Activated T-helper 2 cell treated with anti-CD3 and anti-CD28 coated beads, Interferon-gamma antibody, Interleukin-2, Interleukin-4, amounts not matched to agents 10 μg/mL and 5 μg/mL and 100 μg/mL, durations not matched to agents 14 hours and 24 hours and 36 hours (primary cell): ENCODE measurements at regions not wholly inside any gene's neighbourhood (a gene's known extent, or its start where the extent isn't known, plus 50 kb on each side); places are given as distances from the start of the nearest gene placed in this dataset.

Experiments used
- DNase-seq: peaks from one replicate; pipeline ENCODE4 v3.0.0; 2021; ENCODE audit warnings: low spot score
- H3K27ac Mint-ChIP-seq: one replicate; pipeline ENCODE4 v1.8.0; 2021; ENCODE audit warnings: mixed read lengths
- H3K27me3 Mint-ChIP-seq: one replicate; pipeline ENCODE4 v1.8.0; 2021; ENCODE audit warnings: low read depth, mixed read lengths
- H3K36me3 Mint-ChIP-seq: one replicate; pipeline ENCODE4 v1.8.0; 2021; ENCODE audit warnings: low read depth, mixed read lengths
- H3K4me1 Mint-ChIP-seq: one replicate; pipeline ENCODE4 v1.8.0; 2021; ENCODE audit warnings: low read depth, mixed read lengths
- H3K4me3 Mint-ChIP-seq: one replicate; pipeline ENCODE4 v1.8.0; 2021; ENCODE audit warnings: low read depth, mild to moderate bottlenecking, moderate library complexity, mixed read lengths
- H3K9me3 Mint-ChIP-seq: one replicate; pipeline ENCODE4 v1.8.0; 2021; ENCODE audit warnings: mixed read lengths
- intact Hi-C: fragments of 100-400 bp; cut with micrococcal nuclease; formaldehyde crosslinking; loops from one replicate; pipeline ENCODE4 v1.15.1; 2023

- intact Hi-C loops, result no loop called here
- DNase-seq, result no peak
- H3K27me3 Mint-ChIP-seq, result no peaks in the 10 kb centered on the region
- H3K4me1 Mint-ChIP-seq, result no peaks in the 10 kb centered on the region
- H3K4me3 Mint-ChIP-seq, result no peak overlapping the region
- no peak overlapping the region for H3K27ac Mint-ChIP-seq
- peaks cover 24% of the 10 kb centered on the region for H3K9me3 Mint-ChIP-seq
- no peaks in the 10 kb centered on the region for H3K36me3 Mint-ChIP-seq
Measured at GRCh38 chr12:127873306-127873705, 393.7 kb upstream of the TMEM132C start.

DNA sequence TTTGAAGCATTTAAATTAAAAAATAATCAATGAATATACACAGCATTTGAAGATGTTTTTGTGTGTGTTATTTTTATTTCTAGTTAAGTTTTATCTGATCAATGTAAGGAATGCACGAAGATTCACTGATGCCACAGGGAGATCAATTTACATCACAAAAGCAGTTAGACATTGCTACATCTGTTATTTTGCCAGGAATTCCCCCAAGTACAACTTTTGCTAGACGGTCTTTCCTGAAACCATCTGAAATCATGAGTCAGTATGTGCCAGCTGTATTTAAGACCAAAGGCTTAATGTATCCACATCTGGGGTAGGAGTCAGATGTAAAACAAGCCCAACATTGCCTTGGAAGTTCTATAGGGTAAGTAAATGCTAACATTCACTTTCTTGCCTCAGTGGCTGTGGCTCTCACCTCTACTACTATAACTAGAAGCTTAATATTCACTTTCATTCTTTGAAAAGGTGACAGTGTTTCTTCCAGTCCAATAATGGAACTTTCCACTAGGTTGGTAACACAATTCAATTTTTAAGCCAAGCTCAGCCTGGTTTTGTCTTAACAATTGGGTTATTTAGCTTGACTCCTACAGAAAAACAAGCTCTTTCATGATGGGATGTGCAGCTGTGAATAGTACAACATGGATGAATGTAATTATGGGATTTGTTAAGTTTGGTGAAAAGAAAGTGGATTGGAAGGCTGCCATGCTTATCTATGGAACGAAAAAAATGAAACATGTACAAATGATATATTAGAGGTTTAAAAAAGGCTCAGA, 385.4 kb upstream of the TMEM132C start:
- no peak overlapping the region for H3K27ac Mint-ChIP-seq
- no peaks in the 10 kb centered on the region for H3K36me3 Mint-ChIP-seq
- intact Hi-C loops, result no loop called here
- no peak for DNase-seq
- H3K4me3 Mint-ChIP-seq, result no peak overlapping the region
- peaks cover 53% of the 10 kb centered on the region for H3K9me3 Mint-ChIP-seq
- no peaks in the 10 kb centered on the region for H3K27me3 Mint-ChIP-seq
- H3K4me1 Mint-ChIP-seq, result no peaks in the 10 kb centered on the region

DNA sequence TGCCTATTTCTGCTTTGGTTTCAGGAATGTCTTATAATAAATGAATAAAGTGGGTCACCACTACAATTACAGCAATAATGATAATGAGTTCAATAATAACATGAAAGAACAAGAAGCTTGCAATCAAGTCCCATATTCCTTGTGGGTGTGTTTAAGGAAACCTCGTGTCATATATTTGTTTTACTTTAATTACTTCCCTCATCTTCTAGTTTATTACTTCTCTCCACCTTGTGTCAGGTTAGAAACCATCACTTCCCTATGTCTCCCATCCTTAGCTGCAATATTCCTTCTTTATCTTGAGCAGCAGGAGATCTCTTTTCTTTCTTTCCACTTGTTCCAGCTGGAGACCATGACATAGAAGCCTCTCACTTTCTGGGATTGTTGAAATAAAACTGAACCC, 384.0 kb upstream of the TMEM132C start:
- no peak for DNase-seq
- intact Hi-C loops, result no loop called here
- no peaks in the 10 kb centered on the region for H3K36me3 Mint-ChIP-seq
- no peaks in the 10 kb centered on the region for H3K27me3 Mint-ChIP-seq
- H3K4me3 Mint-ChIP-seq, result no peak overlapping the region
- peaks cover 51% of the 10 kb centered on the region for H3K9me3 Mint-ChIP-seq
- no peak overlapping the region for H3K27ac Mint-ChIP-seq
- H3K4me1 Mint-ChIP-seq, result no peaks in the 10 kb centered on the region

- Mint-ChIP-seq H3K4me1 (no peaks in the 10 kb centered on the region), H3K4me3 (no peak overlapping the region), H3K36me3 (no peaks in the 10 kb centered on the region), H3K27me3 (no peaks in the 10 kb centered on the region), H3K9me3 (peaks cover 29% of the 10 kb centered on the region), H3K27ac (no peak overlapping the region)
- intact Hi-C loops, result no loop called here
- no peak for DNase-seq
Measured at GRCh38 chr12:127885954-127886750, 380.8 kb upstream of the TMEM132C start.

- Mint-ChIP-seq H3K36me3 (no peaks in the 10 kb centered on the region), H3K4me3 (no peak overlapping the region), H3K27me3 (no peaks in the 10 kb centered on the region), H3K4me1 (no peaks in the 10 kb centered on the region), H3K9me3 (peaks cover 32% of the 10 kb centered on the region), H3K27ac (no peak overlapping the region)
- intact Hi-C loops, result no loop called here
- no peak for DNase-seq
Measured at GRCh38 chr12:127886827-127887226, 380.1 kb upstream of the TMEM132C start.

DNA sequence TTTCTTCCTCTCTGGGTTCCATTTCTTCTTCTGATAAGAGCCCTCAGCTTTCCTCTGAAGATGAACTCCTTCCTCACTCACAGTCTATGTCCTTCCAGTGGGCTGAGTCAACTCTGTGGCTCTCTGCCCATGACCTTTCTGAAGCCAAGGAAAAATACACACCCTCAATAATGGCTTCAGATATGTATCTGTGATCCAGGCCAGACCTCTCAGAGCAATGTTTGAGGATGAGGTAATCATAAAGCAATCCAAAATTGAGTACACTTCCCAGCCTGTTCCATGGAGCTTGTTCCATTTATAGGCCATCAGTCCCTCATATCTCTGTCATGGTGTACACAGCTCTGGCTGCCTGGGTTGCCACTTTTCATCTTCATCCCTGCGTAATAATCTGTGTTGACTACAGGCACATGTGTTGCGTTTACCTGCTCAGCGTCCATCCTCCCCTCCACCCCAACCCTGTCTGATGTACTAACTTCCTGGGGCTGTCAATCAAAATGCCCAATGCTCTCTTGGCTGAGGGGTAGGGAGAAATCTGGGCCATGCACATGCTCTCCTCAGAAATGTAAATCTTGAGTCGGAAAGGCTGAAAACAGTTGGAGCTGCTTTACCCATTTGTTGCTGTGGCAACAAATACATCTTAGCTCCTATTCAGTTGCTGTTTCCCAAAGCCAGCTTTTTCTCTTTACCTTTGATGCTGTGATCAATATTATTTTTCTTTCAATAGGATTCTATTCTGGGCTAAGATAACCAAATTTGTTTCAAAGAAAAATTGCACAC, 377.8 kb upstream of the TMEM132C start:
- Mint-ChIP-seq H3K4me1 (no peaks in the 10 kb centered on the region), H3K36me3 (no peaks in the 10 kb centered on the region), H3K27ac (no peak overlapping the region), H3K27me3 (no peaks in the 10 kb centered on the region), H3K9me3 (peaks cover 33% of the 10 kb centered on the region), H3K4me3 (no peak overlapping the region)
- intact Hi-C loops, result no loop called here
- DNase-seq, result no peak

DNA sequence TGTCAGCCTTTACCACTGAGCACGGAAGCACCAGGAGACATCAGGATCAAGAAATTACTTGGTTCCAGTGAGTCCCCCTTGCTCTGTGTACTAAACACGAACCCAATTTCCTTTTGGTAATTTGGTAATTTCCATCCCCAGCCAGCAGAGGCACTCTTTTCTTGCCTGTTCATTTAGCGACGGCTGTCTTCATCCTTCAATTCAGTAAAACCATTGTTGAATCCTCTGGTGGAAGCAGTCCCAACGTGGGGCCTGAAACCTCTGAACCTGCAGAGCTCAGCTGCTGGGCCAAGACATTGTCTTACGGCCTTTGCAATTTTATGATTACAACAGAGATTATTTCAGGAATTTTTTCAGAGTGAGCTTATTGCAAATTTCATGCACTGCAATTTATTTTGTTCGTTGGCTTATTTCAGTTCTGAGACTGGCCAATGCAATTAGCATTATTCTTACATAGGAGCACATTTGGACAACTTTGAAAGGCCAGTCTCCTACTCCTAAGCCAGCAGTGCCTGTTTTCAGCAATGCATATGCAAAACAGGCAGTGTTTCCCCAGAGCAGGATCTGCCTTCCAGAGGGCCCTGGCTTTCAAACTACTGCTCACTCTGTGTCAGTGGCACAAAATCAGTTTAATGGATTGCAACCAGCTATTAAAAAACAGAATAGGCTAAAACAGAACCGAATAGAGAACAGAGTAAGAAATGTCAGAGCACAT, 372.9 kb upstream of the TMEM132C start:
- H3K4me3 Mint-ChIP-seq, result no peak overlapping the region
- no peaks in the 10 kb centered on the region for H3K27me3 Mint-ChIP-seq
- H3K9me3 Mint-ChIP-seq, result peaks cover 29% of the 10 kb centered on the region
- no peaks in the 10 kb centered on the region for H3K4me1 Mint-ChIP-seq
- intact Hi-C loops, result no loop called here
- no peaks in the 10 kb centered on the region for H3K36me3 Mint-ChIP-seq
- no peak for DNase-seq
- H3K27ac Mint-ChIP-seq, result no peak overlapping the region

DNA sequence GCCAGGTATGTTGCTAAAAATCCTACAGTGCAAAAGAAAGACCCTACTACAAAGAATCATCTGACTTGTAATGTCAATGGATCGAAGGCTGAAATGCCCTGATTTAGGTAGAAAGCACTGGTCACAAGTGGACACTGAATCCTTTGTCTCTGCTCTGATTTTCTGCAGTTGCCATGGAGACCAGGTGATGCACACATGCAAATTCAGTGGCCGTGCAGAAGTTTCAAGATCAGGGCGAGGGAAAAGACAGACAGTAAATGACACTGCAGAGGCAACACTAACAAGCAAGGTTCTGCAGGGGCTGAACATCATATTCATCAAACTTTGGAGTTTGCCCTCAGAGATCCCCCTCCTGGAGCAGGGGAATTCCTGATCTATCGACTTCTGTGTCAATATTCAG, 370.3 kb upstream of the TMEM132C start:
- no peak for DNase-seq
- H3K9me3 Mint-ChIP-seq, result peaks cover 23% of the 10 kb centered on the region
- H3K27me3 Mint-ChIP-seq, result no peaks in the 10 kb centered on the region
- H3K4me1 Mint-ChIP-seq, result no peaks in the 10 kb centered on the region
- intact Hi-C loops, result no loop called here
- H3K4me3 Mint-ChIP-seq, result no peak overlapping the region
- no peaks in the 10 kb centered on the region for H3K36me3 Mint-ChIP-seq
- no peak overlapping the region for H3K27ac Mint-ChIP-seq

DNA sequence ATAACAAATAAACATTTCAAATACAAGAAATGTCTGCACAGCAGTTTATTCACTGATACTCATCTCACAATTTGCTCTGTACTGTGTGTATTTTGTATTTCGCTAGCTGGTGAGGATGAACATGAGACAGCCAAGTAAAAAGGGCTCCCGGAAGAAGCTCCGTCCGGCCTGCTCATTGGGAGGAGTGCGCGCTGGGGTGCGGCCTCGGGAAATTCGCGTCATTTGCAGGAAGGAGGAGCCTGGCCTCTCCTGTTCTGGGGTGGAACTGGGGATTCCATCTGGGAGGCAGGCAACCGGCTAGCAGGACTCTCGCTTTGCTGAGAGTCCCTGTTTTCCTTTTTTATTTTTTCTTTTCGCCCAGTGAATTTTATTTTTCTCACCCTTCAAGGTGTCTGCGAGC, 368.4 kb upstream of the TMEM132C start:
- no peak for DNase-seq
- intact Hi-C loops, result no loop called here
- Mint-ChIP-seq H3K36me3 (no peaks in the 10 kb centered on the region), H3K4me3 (no peak overlapping the region), H3K4me1 (no peaks in the 10 kb centered on the region), H3K27me3 (no peaks in the 10 kb centered on the region), H3K9me3 (peaks cover 21% of the 10 kb centered on the region), H3K27ac (no peak overlapping the region)

DNA sequence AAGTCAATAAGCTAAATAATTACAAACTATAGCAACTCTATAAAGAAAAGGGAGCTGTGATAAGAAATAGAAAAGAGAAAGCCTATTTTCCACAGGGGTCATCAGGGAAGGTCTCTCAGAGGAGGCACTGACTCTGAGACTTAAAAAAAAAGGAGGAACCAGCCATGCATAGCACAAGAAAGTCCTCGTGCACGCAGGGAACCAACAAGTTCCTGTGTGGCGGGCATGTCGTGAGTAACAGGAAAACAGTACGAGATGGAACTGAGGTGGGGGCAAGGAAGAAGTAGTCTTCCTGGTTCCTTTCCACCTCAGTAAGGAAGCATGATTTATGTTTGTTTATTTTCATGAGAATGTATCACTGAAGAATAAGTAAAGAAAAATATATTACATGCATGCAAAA, 367.0 kb upstream of the TMEM132C start:
- Mint-ChIP-seq H3K4me1 (no peaks in the 10 kb centered on the region), H3K27me3 (no peaks in the 10 kb centered on the region), H3K9me3 (peaks cover 26% of the 10 kb centered on the region), H3K4me3 (no peak overlapping the region), H3K36me3 (no peaks in the 10 kb centered on the region), H3K27ac (no peak overlapping the region)
- intact Hi-C loops, result no loop called here
- DNase-seq, result no peak

DNA sequence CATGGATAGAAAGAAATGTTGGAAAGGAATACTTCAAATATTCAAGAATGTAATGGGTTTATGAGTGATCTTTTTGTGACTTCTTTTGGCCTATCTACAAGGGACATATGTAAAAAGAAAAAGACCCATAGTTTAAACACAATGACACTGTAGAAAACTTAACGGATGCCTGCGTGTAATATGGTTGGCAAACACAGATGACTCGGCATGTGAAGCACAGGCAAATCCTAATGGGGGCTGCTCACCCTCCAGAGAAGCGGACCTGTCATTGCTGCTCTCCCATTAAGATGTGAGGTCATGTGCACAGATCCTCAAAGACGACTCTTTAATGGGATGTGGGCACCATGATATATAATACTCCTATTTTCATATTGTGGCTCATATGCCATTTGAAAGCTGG, 366.6 kb upstream of the TMEM132C start:
- no peaks in the 10 kb centered on the region for H3K4me1 Mint-ChIP-seq
- H3K36me3 Mint-ChIP-seq, result no peaks in the 10 kb centered on the region
- H3K27me3 Mint-ChIP-seq, result no peaks in the 10 kb centered on the region
- no peak for DNase-seq
- H3K9me3 Mint-ChIP-seq, result peaks cover 26% of the 10 kb centered on the region
- intact Hi-C loops, result no loop called here
- H3K27ac Mint-ChIP-seq, result no peak overlapping the region
- H3K4me3 Mint-ChIP-seq, result no peak overlapping the region

DNA sequence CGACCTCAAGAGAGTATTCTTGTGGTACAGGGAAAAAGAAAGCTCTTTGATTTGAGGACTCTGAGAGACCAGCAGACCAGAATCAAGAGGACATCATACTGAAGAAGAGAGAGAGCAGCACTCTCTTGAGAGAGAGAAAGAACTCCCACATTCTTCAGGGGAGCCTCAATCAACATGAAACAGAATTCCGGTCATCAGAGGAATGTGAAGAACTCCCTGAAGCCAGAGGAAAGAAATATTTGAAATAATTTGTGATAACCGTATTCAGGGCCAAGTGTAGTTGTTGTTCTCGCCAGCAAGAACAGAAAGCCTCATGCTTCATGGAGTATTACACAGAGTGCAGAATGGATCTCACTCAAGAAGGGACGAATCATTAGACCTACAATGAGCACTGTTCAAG, 363.8 kb upstream of the TMEM132C start:
- no peaks in the 10 kb centered on the region for H3K4me1 Mint-ChIP-seq
- H3K27ac Mint-ChIP-seq, result no peak overlapping the region
- H3K4me3 Mint-ChIP-seq, result no peak overlapping the region

More for the DNA sequence above, 363.8 kb upstream of the TMEM132C start:
- Mint-ChIP-seq H3K36me3 (no peaks in the 10 kb centered on the region), H3K27me3 (no peaks in the 10 kb centered on the region), H3K9me3 (peaks cover 22% of the 10 kb centered on the region)
- intact Hi-C loops, result no loop called here
- no peak for DNase-seq
